ENCODE measurements at regions not wholly inside any gene's neighbourhood (a gene's known extent, or its start where the extent isn't known, plus 50 kb on each side); places are given as distances from the start of the nearest gene placed in this dataset.

DNA sequence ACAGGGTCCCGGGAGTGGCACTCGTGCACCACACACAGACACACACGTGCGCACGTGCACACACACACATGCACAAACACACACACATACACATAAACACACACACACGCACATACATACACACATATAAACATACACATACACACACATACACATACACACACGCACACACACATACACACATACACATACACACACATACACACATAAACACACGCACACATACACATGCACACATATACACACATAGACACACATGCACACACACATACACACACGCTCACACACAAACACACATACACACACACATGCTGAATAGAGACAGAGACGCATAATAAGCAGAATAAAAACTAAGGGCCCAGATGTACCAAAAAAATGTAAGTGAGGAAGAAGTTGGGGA lies 332.2 kb upstream of the CXorf51B start:
- H3K4me3 ChIP-seq (ENCODE audit: extremely low read depth in 1 of 4, insufficient read depth in 2 of 4, low read depth in 3 of 4, low read length in 4 of 4): no peak overlapping the region
- no peak overlapping the region for H2BK12ac ChIP-seq (ENCODE audit: low read depth, low read length)
- H2AK5ac ChIP-seq (ENCODE audit: low read depth, low read length): no peak overlapping the region
- 92% methylated on average over 10 of the region's 10 CpGs; no CpG with 5 or more reads in 1 of the 2 experiments for WGBS, 2 experiments (ENCODE audit: extremely low coverage in 1 of 2, insufficient coverage in 1 of 2, insufficient read length in 1 of 2, insufficient replicate concordance in 2 of 2, low coverage in 1 of 2, low lambda C conversion rate in 2 of 2, missing lambda C conversion rate in 1 of 2)
- no peak overlapping the region for H3K23ac ChIP-seq (ENCODE audit: insufficient read length)
- H3K14ac ChIP-seq (ENCODE audit: insufficient read length): no peak overlapping the region
- H3K27ac ChIP-seq (ENCODE audit: low read depth, low read length): no peak overlapping the region
- H4K91ac ChIP-seq (replicated peaks; ENCODE audit: insufficient read length, low read length): no peak overlapping the region
- H4K8ac ChIP-seq (ENCODE audit: extremely low read depth, insufficient read depth, low read length): no peak overlapping the region
- H2BK5ac ChIP-seq (ENCODE audit: low read depth, low read length): no peak overlapping the region
- no peaks in the 10 kb centered on the region for H3K79me1 ChIP-seq (ENCODE audit: low read depth, low read length)
- FAIRE-seq (no peak), DNase-seq (ENCODE audit: low read depth in 1 of 2, low spot score in 2 of 2) (no peak)
- no peaks in the 10 kb centered on the region for H3K27me3 ChIP-seq (replicated peaks in 1 of 4; ENCODE audit: control insufficient read depth in 3 of 4, extremely low read depth in 1 of 4, insufficient read depth in 3 of 4, low read length in 3 of 4)
- H3K18ac ChIP-seq (ENCODE audit: extremely low read depth, low read length): no peak overlapping the region
- no peak overlapping the region for H4K5ac ChIP-seq (ENCODE audit: insufficient read length, low read depth, low read length)
- ChIA-PET CTCF (ENCODE audit: partially characterized antibody) (no interaction called here), POLR2A (ENCODE audit: partially characterized antibody) (no interaction called here)
- no peak overlapping the region for H3K4ac ChIP-seq (replicated peaks; ENCODE audit: insufficient read length, low read depth, low read length)
- TF ChIP-seq JUN (IDR thresholded peaks at IDR 0.05; ENCODE audit: low read depth, low read length) (no peak), EZH2 (IDR thresholded peaks at IDR 0.05; ENCODE audit: low read depth, low read length, severe bottlenecking) (no peak), NRF1 (IDR thresholded peaks at IDR 0.05; ENCODE audit: low read depth, low read length) (no peak), SUZ12 (IDR thresholded peaks at IDR 0.05; ENCODE audit: low read length) (no peak)
- no peak overlapping the region for H2BK20ac ChIP-seq (ENCODE audit: low read length)
- H3K9ac ChIP-seq (replicated peaks in 1 of 4; ENCODE audit: extremely low read depth in 1 of 4, low read depth in 3 of 4, low read length in 3 of 4): no peak overlapping the region
- H3K4me1 ChIP-seq (replicated peaks in 1 of 4; ENCODE audit: control insufficient read depth in 3 of 4, insufficient read depth in 4 of 4, low read length in 3 of 4): no peaks in the 10 kb centered on the region
- peaks cover 3% of the 10 kb centered on the region; the same call in 1 of the 2 replicates for H3K23me2 ChIP-seq (ENCODE audit: low read depth, low read length)
- no peaks in the 10 kb centered on the region for H3K36me3 ChIP-seq (ENCODE audit: control insufficient read depth in 2 of 4, insufficient read depth in 4 of 4, low read length in 3 of 4)
- H2BK120ac ChIP-seq (replicated peaks; ENCODE audit: low read depth, low read length): no peak overlapping the region
- no peaks in the 10 kb centered on the region for H4K20me1 ChIP-seq (replicated peaks in 1 of 2; ENCODE audit: control insufficient read depth in 1 of 2, insufficient read depth in 2 of 2, low read length in 2 of 2)
- H2AFZ ChIP-seq (ENCODE audit: low read length): no peak overlapping the region
- H3K9me3 ChIP-seq (ENCODE audit: insufficient read depth in 2 of 2, low read depth in 1 of 2, low read length in 1 of 2): 0 out of 4 replicates have a peak, but pooled peaks cover 0 to 5% of the 10 kb centered on the region in 2 experiments
- no peak overlapping the region for H3K56ac ChIP-seq (replicated peaks; ENCODE audit: insufficient read length, low read depth, low read length)
- no peaks in the 10 kb centered on the region for H3K79me2 ChIP-seq (ENCODE audit: control insufficient read depth in 1 of 2, insufficient read depth in 2 of 2, low read length in 2 of 2)
- no peak overlapping the region for H3K4me2 ChIP-seq (ENCODE audit: insufficient read depth in 1 of 2, low read depth in 2 of 2, low read length in 2 of 2)
- no peak overlapping the region for H2BK15ac ChIP-seq (ENCODE audit: low read length)

Data from H1 (cell line).